GM04504 (cell line): ENCODE measurements at regions not wholly inside any gene's neighbourhood (a gene's known extent, or its start where the extent isn't known, plus 50 kb on each side); places are given as distances from the start of the nearest gene placed in this dataset.
"Not testable (repeated sequence)": the region's sequence is repeated elsewhere in the genome, so short reads cannot be mapped to it uniquely, and the experiment has no call there.

Experiments used
- DNase-seq: peaks from one replicate; pipeline ENCODE4 v3.0.0-alpha.2; 2012; ENCODE audit warnings: low read depth

GRCh38 chr13:90946125-90946524, 401.4 kb upstream of the MIR17HG start:
- DNase-seq, result not testable (repeated sequence)

GRCh38 chr13:90947976-90948375, 399.5 kb upstream of the MIR17HG start:
- DNase-seq, result no peak

GRCh38 chr13:90950160-90950559, 397.3 kb upstream of the MIR17HG start:
- no peak for DNase-seq

- DNase-seq, result no peak
Measured at GRCh38 chr13:90951663-90952062, 395.8 kb upstream of the MIR17HG start.

- DNase-seq, result no peak
Measured at GRCh38 chr13:90952326-90952725, 395.2 kb upstream of the MIR17HG start.

- no peak for DNase-seq
Measured at GRCh38 chr13:90954605-90955195, 392.8 kb upstream of the MIR17HG start.

- no peak for DNase-seq
Measured at GRCh38 chr13:90956031-90956430, 391.5 kb upstream of the MIR17HG start.

GRCh38 chr13:90958866-90959265, 388.6 kb upstream of the MIR17HG start:
- no peak for DNase-seq

- DNase-seq, result no peak
Measured at GRCh38 chr13:90968166-90968904, 379.2 kb upstream of the MIR17HG start.

- DNase-seq, result no peak
Measured at GRCh38 chr13:90974249-90974975, 373.1 kb upstream of the MIR17HG start.

- DNase-seq, result no peak
Measured at GRCh38 chr13:90979059-90979458, 368.4 kb upstream of the MIR17HG start.

- no peak for DNase-seq
Measured at GRCh38 chr13:90984756-90985155, 362.7 kb upstream of the MIR17HG start.

- DNase-seq, result no peak
Measured at GRCh38 chr13:90995001-90995400, 352.5 kb upstream of the MIR17HG start.

GRCh38 chr13:90995614-90996013, 351.9 kb upstream of the MIR17HG start:
- no peak for DNase-seq

- no peak for DNase-seq
Measured at GRCh38 chr13:90997951-90998350, 349.5 kb upstream of the MIR17HG start.

- DNase-seq, result no peak
Measured at GRCh38 chr13:90999401-90999800, 348.1 kb upstream of the MIR17HG start.

- DNase-seq, result no peak
Measured at GRCh38 chr13:91001371-91001770, 346.1 kb upstream of the MIR17HG start.

GRCh38 chr13:91014696-91015095, 332.8 kb upstream of the MIR17HG start:
- no peak for DNase-seq

GRCh38 chr13:91017031-91017668, 330.3 kb upstream of the MIR17HG start:
- DNase-seq, result peak; percentile 7

GRCh38 chr13:91017669-91018053, 329.8 kb upstream of the MIR17HG start:
- no peak for DNase-seq

- no peak for DNase-seq
Measured at GRCh38 chr13:91020461-91021034, 326.9 kb upstream of the MIR17HG start.

- DNase-seq, result no peak
Measured at GRCh38 chr13:91024157-91024792, 323.2 kb upstream of the MIR17HG start.
